ENCODE measurements at regions not wholly inside any gene's neighbourhood (a gene's known extent, or its start where the extent isn't known, plus 50 kb on each side); places are given as distances from the start of the nearest gene placed in this dataset.

GRCh38 chr14:84544486-84545131, 985.3 kb upstream of the FLRT2 start:
- H3K27ac Mint-ChIP-seq: no peak overlapping the region
- no peaks in the 10 kb centered on the region for H3K36me3 Mint-ChIP-seq
- Histone ChIP-seq H3K4me3 (ENCODE audit: low read depth, low read length) (no peak overlapping the region), H3K36me3 (ENCODE audit: control insufficient read depth, insufficient read depth, low read length) (no peaks in the 10 kb centered on the region), H3K4me1 (ENCODE audit: control insufficient read depth, insufficient read depth, low read length, poor library complexity, severe bottlenecking) (no peaks in the 10 kb centered on the region), H3K9me3 (ENCODE audit: control insufficient read depth in 2 of 2, low read length in 2 of 2) (peaks cover 0 to 9% of the 10 kb centered on the region in 2 experiments), H3K27ac (ENCODE audit: insufficient read depth, low read length, poor library complexity, severe bottlenecking) (no peak overlapping the region), H3K27me3 (ENCODE audit: control insufficient read depth, insufficient read depth, low read length) (no peaks in the 10 kb centered on the region)
- H3K4me1 Mint-ChIP-seq: no peaks in the 10 kb centered on the region
- no peak for ATAC-seq (ENCODE audit: low read depth in 2 of 2)
- no peaks in the 10 kb centered on the region for H3K27me3 Mint-ChIP-seq
- no peak for DNase-seq
- H3K4me3 Mint-ChIP-seq: no peak overlapping the region
- peaks cover 1 to 26% (median 7%) of the 10 kb centered on the region in 7 donors for H3K9me3 Mint-ChIP-seq

- no peak for ATAC-seq (ENCODE audit: low read depth in 2 of 2)
These were observed 983.7 kb upstream of the FLRT2 start for GRCh38 chr14:84546236-84546635.

GRCh38 chr14:84554136-84554535, 975.8 kb upstream of the FLRT2 start:
- no peaks in the 10 kb centered on the region for H3K36me3 ChIP-seq (ENCODE audit: control insufficient read depth, insufficient read depth, low read length)
- ATAC-seq (ENCODE audit: low read depth in 2 of 2) (no peak), DNase-seq (no peak)
- Mint-ChIP-seq H3K27me3 (no peaks in the 10 kb centered on the region), H3K9me3 (peaks cover 1 to 22% (median 12%) of the 10 kb centered on the region in 7 donors), H3K4me3 (no peak overlapping the region), H3K36me3 (peaks cover 3% of the 10 kb centered on the region), H3K4me1 (no peaks in the 10 kb centered on the region), H3K27ac (no peak overlapping the region)
- H3K4me3 ChIP-seq (ENCODE audit: low read depth, low read length): no peak overlapping the region
- H3K9me3 ChIP-seq (ENCODE audit: control insufficient read depth in 2 of 2, low read length in 2 of 2): peaks cover 3 to 18% of the 10 kb centered on the region in 2 experiments
- H3K27ac ChIP-seq (ENCODE audit: insufficient read depth, low read length, poor library complexity, severe bottlenecking): no peak overlapping the region
- no peaks in the 10 kb centered on the region for H3K4me1 ChIP-seq (ENCODE audit: control insufficient read depth, insufficient read depth, low read length, poor library complexity, severe bottlenecking)
- H3K27me3 ChIP-seq (ENCODE audit: control insufficient read depth, insufficient read depth, low read length): no peaks in the 10 kb centered on the region

More at GRCh38 chr14:84546236-84546635, 983.7 kb upstream of the FLRT2 start:
- H3K36me3 Mint-ChIP-seq: no peaks in the 10 kb centered on the region
- Histone ChIP-seq H3K9me3 (ENCODE audit: control insufficient read depth in 2 of 2, low read length in 2 of 2) (peaks cover 2 to 9% of the 10 kb centered on the region in 2 experiments), H3K4me1 (ENCODE audit: control insufficient read depth, insufficient read depth, low read length, poor library complexity, severe bottlenecking) (no peaks in the 10 kb centered on the region), H3K4me3 (ENCODE audit: low read depth, low read length) (no peak overlapping the region), H3K27me3 (ENCODE audit: control insufficient read depth, insufficient read depth, low read length) (no peaks in the 10 kb centered on the region), H3K27ac (ENCODE audit: insufficient read depth, low read length, poor library complexity, severe bottlenecking) (no peak overlapping the region), H3K36me3 (ENCODE audit: control insufficient read depth, insufficient read depth, low read length) (no peaks in the 10 kb centered on the region)
- peaks cover 3 to 34% (median 10%) of the 10 kb centered on the region in 7 donors for H3K9me3 Mint-ChIP-seq
- DNase-seq: no peak
- no peaks in the 10 kb centered on the region for H3K4me1 Mint-ChIP-seq
- no peaks in the 10 kb centered on the region for H3K27me3 Mint-ChIP-seq
- H3K4me3 Mint-ChIP-seq: no peak overlapping the region
- H3K27ac Mint-ChIP-seq: peak overlapping the region in 1 of 3 donors; percentile 4

- Mint-ChIP-seq H3K4me1 (no peaks in the 10 kb centered on the region), H3K36me3 (peaks cover 3% of the 10 kb centered on the region), H3K27me3 (no peaks in the 10 kb centered on the region), H3K9me3 (peaks cover 0 to 17% (median 10%) of the 10 kb centered on the region in 7 donors), H3K27ac (no peak overlapping the region), H3K4me3 (no peak overlapping the region)
- no peaks in the 10 kb centered on the region for H3K27me3 ChIP-seq (ENCODE audit: control insufficient read depth, insufficient read depth, low read length)
- no peak overlapping the region for H3K4me3 ChIP-seq (ENCODE audit: low read depth, low read length)
- H3K27ac ChIP-seq (ENCODE audit: insufficient read depth, low read length, poor library complexity, severe bottlenecking): no peak overlapping the region
- no peaks in the 10 kb centered on the region for H3K4me1 ChIP-seq (ENCODE audit: control insufficient read depth, insufficient read depth, low read length, poor library complexity, severe bottlenecking)
- no peak for ATAC-seq (ENCODE audit: low read depth in 2 of 2)
- no peaks in the 10 kb centered on the region for H3K36me3 ChIP-seq (ENCODE audit: control insufficient read depth, insufficient read depth, low read length)
- peaks cover 5 to 31% of the 10 kb centered on the region in 2 experiments for H3K9me3 ChIP-seq (ENCODE audit: control insufficient read depth in 2 of 2, low read length in 2 of 2)
- DNase-seq: no peak
These were observed 974.5 kb upstream of the FLRT2 start for GRCh38 chr14:84555493-84555892.

GRCh38 chr14:84566109-84566508, 963.8 kb upstream of the FLRT2 start:
- no peak overlapping the region for H3K27ac ChIP-seq (ENCODE audit: insufficient read depth, low read length, poor library complexity, severe bottlenecking)
- Mint-ChIP-seq H3K4me3 (no peak overlapping the region), H3K9me3 (peaks cover 0 to 27% (median 11%) of the 10 kb centered on the region in 7 donors), H3K36me3 (no peaks in the 10 kb centered on the region), H3K27ac (no peak overlapping the region), H3K27me3 (no peaks in the 10 kb centered on the region), H3K4me1 (peaks cover 0 to 4% (median under 1%) of the 10 kb centered on the region in 4 donors)
- H3K4me1 ChIP-seq (ENCODE audit: control insufficient read depth, insufficient read depth, low read length, poor library complexity, severe bottlenecking): no peaks in the 10 kb centered on the region
- H3K36me3 ChIP-seq (ENCODE audit: control insufficient read depth, insufficient read depth, low read length): no peaks in the 10 kb centered on the region
- H3K9me3 ChIP-seq (ENCODE audit: control insufficient read depth in 2 of 2, low read length in 2 of 2): peaks cover 0 to 20% of the 10 kb centered on the region in 2 experiments
- H3K4me3 ChIP-seq (ENCODE audit: low read depth, low read length): no peak overlapping the region
- H3K27me3 ChIP-seq (ENCODE audit: control insufficient read depth, insufficient read depth, low read length): no peaks in the 10 kb centered on the region
- no peak for ATAC-seq (ENCODE audit: low read depth in 2 of 2)
- no peak for DNase-seq

GRCh38 chr14:84575681-84576080, 954.3 kb upstream of the FLRT2 start:
- no peaks in the 10 kb centered on the region for H3K36me3 Mint-ChIP-seq
- H3K4me3 Mint-ChIP-seq: no peak overlapping the region
- Histone ChIP-seq H3K4me3 (ENCODE audit: low read depth, low read length) (no peak overlapping the region), H3K9me3 (ENCODE audit: control insufficient read depth in 2 of 2, low read length in 2 of 2) (peaks cover 2 to 3% of the 10 kb centered on the region in 2 experiments), H3K36me3 (ENCODE audit: control insufficient read depth, insufficient read depth, low read length) (no peaks in the 10 kb centered on the region), H3K4me1 (ENCODE audit: control insufficient read depth, insufficient read depth, low read length, poor library complexity, severe bottlenecking) (no peaks in the 10 kb centered on the region), H3K27me3 (ENCODE audit: control insufficient read depth, insufficient read depth, low read length) (no peaks in the 10 kb centered on the region), H3K27ac (ENCODE audit: insufficient read depth, low read length, poor library complexity, severe bottlenecking) (no peak overlapping the region)
- no peak for DNase-seq
- no peak for ATAC-seq (ENCODE audit: low read depth in 2 of 2)
- H3K9me3 Mint-ChIP-seq: peaks cover 0 to 35% (median 4%) of the 10 kb centered on the region in 7 donors
- H3K4me1 Mint-ChIP-seq: no peaks in the 10 kb centered on the region
- H3K27me3 Mint-ChIP-seq: no peaks in the 10 kb centered on the region
- H3K27ac Mint-ChIP-seq: no peak overlapping the region

DNA sequence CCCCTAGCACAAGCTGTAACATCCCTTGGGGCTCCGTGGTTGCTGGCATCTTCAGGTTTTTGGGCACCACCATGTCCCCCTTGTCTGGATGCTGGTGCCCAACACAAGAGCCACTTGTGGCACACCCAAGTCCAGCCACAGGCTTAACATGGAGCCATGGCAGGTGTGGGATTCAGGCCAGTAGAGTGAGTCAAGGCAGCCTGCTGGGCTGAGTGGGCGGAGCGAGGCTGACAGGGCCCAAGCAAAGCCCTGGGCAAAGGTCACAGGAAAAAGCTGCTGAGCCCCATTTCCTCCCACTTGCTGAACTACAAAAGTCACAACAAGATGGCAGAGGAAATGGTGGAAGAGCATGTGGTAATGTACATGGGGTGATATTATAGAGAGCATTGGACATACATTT, 950.7 kb upstream of the FLRT2 start:
- Histone ChIP-seq H3K36me3 (ENCODE audit: control insufficient read depth, insufficient read depth, low read length) (no peaks in the 10 kb centered on the region), H3K4me1 (ENCODE audit: control insufficient read depth, insufficient read depth, low read length, poor library complexity, severe bottlenecking) (no peaks in the 10 kb centered on the region), H3K4me3 (ENCODE audit: low read depth, low read length) (no peak overlapping the region), H3K27ac (ENCODE audit: insufficient read depth, low read length, poor library complexity, severe bottlenecking) (no peak overlapping the region), H3K27me3 (ENCODE audit: control insufficient read depth, insufficient read depth, low read length) (no peaks in the 10 kb centered on the region), H3K9me3 (ENCODE audit: control insufficient read depth in 2 of 2, low read length in 2 of 2) (peaks cover 3 to 4% of the 10 kb centered on the region in 2 experiments)
- H3K27me3 Mint-ChIP-seq: no peaks in the 10 kb centered on the region
- H3K4me1 Mint-ChIP-seq: no peaks in the 10 kb centered on the region
- no peak overlapping the region for H3K27ac Mint-ChIP-seq
- no peaks in the 10 kb centered on the region for H3K36me3 Mint-ChIP-seq
- no peak overlapping the region for H3K4me3 Mint-ChIP-seq
- no peak for DNase-seq
- no peak for ATAC-seq (ENCODE audit: low read depth in 2 of 2)
- peaks cover 0 to 35% (median 4%) of the 10 kb centered on the region in 7 donors for H3K9me3 Mint-ChIP-seq

DNA sequence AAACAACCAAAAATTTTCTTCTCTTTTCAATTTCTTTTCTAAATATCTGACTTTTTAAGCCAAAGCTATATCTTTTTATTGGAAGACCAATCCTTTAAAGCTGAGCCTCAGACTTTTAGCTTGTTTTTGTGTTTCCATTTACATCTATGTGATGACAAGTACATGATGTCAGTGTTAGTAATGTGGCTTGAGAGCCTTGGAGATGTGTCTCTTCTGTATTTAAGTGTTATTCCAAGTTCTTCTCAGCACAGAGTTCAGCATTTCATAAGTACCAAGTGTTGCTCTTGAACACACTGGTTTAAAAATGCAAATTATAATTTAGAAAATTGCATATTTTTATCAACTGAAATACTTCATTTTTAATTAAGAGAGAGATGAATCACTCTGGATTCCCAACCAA, 948.9 kb upstream of the FLRT2 start:
- DNase-seq (no peak), ATAC-seq (ENCODE audit: low read depth in 2 of 2) (no peak)
- Mint-ChIP-seq H3K9me3 (peaks cover 2 to 29% (median 8%) of the 10 kb centered on the region in 7 donors), H3K27ac (no peak overlapping the region), H3K27me3 (no peaks in the 10 kb centered on the region), H3K4me1 (no peaks in the 10 kb centered on the region), H3K36me3 (no peaks in the 10 kb centered on the region), H3K4me3 (no peak overlapping the region)
- no peaks in the 10 kb centered on the region for H3K4me1 ChIP-seq (ENCODE audit: control insufficient read depth, insufficient read depth, low read length, poor library complexity, severe bottlenecking)
- no peaks in the 10 kb centered on the region for H3K36me3 ChIP-seq (ENCODE audit: control insufficient read depth, insufficient read depth, low read length)
- peaks cover 3 to 4% of the 10 kb centered on the region in 2 experiments for H3K9me3 ChIP-seq (ENCODE audit: control insufficient read depth in 2 of 2, low read length in 2 of 2)
- H3K27ac ChIP-seq (ENCODE audit: insufficient read depth, low read length, poor library complexity, severe bottlenecking): no peak overlapping the region
- H3K4me3 ChIP-seq (ENCODE audit: low read depth, low read length): no peak overlapping the region
- H3K27me3 ChIP-seq (ENCODE audit: control insufficient read depth, insufficient read depth, low read length): no peaks in the 10 kb centered on the region
